ENCODE measurements at regions not wholly inside any gene's neighbourhood (a gene's known extent, or its start where the extent isn't known, plus 50 kb on each side); places are given as distances from the start of the nearest gene placed in this dataset.

- no peak for TF ChIP-seq EZH2 (IDR thresholded peaks at IDR 0.05; ENCODE audit: low read depth, unreplicated experiment)
- TF ChIP-seq ETS1 (IDR thresholded peaks at IDR 0.05), result no peak
- TF ChIP-seq CTCF (conservative IDR thresholded peaks at IDR 0.05; ENCODE audit: low read depth in 2 of 2), result no peak
- TF ChIP-seq POLR2AphosphoS5 (IDR thresholded peaks at IDR 0.05; ENCODE audit: low read depth), result no peak
- TF ChIP-seq CREB1 (CRISPR knock-in tag; IDR thresholded peaks at IDR 0.05; ENCODE audit: low read depth), result no peak
- no peak for TF ChIP-seq STAT1 (IDR thresholded peaks at IDR 0.05; ENCODE audit: unreplicated experiment)
- TF ChIP-seq REST (IDR thresholded peaks at IDR 0.05; ENCODE audit: unreplicated experiment), result no peak
- no peak for TF ChIP-seq ZNF114 (CRISPR knock-in tag; IDR thresholded peaks at IDR 0.05)
- no peak for TF ChIP-seq ZNF462 (CRISPR knock-in tag; IDR thresholded peaks at IDR 0.05)
- TF ChIP-seq EZH2phosphoT487 (IDR thresholded peaks at IDR 0.05; ENCODE audit: unreplicated experiment), result no peak
These were observed 773.0 kb upstream of the IGFBP3 start for GRCh38 chr7:46694058-46694457.
